ENCODE measurements at regions not wholly inside any gene's neighbourhood (a gene's known extent, or its start where the extent isn't known, plus 50 kb on each side); places are given as distances from the start of the nearest gene placed in this dataset. TPM values are rescaled to one million over a fixed set of nuclear protein-coding genes. Genes with fewer than 3 reads are reported as not detected.

DNA sequence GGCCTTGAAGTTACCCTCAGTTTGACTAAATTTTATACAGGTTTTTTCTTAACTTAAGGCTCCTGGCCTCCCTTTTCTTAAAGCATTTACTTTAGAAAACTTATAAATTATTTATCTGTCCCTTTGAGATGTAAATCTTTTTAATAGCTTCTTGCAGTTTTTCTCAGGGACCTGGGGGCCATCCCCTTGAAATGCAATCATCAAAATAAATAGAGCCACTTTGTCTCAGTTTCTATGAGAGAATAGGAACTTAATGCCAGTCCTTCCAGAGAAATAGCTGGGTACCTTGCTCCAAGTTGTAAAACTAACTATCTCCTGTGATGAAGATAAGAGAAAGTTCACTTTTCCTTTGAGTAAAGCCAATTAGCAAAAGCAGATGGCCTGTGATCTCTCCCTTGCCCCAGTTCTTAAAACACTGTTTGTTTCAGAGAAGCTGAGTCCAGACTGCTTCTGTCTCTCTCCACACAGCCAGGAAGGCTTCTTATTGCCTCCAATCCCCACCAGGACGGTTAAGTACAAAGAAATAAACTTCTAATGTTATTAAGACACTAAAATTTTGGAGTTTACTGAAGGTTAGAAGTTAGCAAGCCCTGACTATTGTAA, 913.1 kb downstream of the OLFM4 start:
- H3K4me3 ChIP-seq: no peak overlapping the region
- TF ChIP-seq POLR2A (IDR thresholded peaks at IDR 0.05): no peak
- TF ChIP-seq, protein P1, sequence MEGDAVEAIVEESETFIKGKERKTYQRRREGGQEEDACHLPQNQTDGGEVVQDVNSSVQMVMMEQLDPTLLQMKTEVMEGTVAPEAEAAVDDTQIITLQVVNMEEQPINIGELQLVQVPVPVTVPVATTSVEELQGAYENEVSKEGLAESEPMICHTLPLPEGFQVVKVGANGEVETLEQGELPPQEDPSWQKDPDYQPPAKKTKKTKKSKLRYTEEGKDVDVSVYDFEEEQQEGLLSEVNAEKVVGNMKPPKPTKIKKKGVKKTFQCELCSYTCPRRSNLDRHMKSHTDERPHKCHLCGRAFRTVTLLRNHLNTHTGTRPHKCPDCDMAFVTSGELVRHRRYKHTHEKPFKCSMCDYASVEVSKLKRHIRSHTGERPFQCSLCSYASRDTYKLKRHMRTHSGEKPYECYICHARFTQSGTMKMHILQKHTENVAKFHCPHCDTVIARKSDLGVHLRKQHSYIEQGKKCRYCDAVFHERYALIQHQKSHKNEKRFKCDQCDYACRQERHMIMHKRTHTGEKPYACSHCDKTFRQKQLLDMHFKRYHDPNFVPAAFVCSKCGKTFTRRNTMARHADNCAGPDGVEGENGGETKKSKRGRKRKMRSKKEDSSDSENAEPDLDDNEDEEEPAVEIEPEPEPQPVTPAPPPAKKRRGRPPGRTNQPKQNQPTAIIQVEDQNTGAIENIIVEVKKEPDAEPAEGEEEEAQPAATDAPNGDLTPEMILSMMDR (IDR thresholded peaks at IDR 0.05): no peak
- no peaks in the 10 kb centered on the region for H3K36me3 ChIP-seq
- DNase-seq: no peak
- H3K9me3 ChIP-seq: no peaks in the 10 kb centered on the region
- intact Hi-C loops (cut with DNase I; ENCODE audit: low total_unique reads): no loop called here
- H3K27me3 ChIP-seq: no peaks in the 10 kb centered on the region
- no peaks in the 10 kb centered on the region for H3K4me1 ChIP-seq
- no peak overlapping the region for H3K27ac ChIP-seq

GRCh38 chr13:53946500-53946899, 917.9 kb downstream of the OLFM4 start:
- H3K27ac ChIP-seq: no peak overlapping the region
- no peak overlapping the region for H3K4me3 ChIP-seq
- no peaks in the 10 kb centered on the region for H3K9me3 ChIP-seq
- H3K27me3 ChIP-seq: no peaks in the 10 kb centered on the region
- no peaks in the 10 kb centered on the region for H3K4me1 ChIP-seq
- intact Hi-C loops (cut with DNase I; ENCODE audit: low total_unique reads): no loop called here
- no peaks in the 10 kb centered on the region for H3K36me3 ChIP-seq
- DNase-seq: no peak
- TF ChIP-seq, protein P1 (IDR thresholded peaks at IDR 0.05): no peak
- TF ChIP-seq POLR2A (IDR thresholded peaks at IDR 0.05): no peak

DNA sequence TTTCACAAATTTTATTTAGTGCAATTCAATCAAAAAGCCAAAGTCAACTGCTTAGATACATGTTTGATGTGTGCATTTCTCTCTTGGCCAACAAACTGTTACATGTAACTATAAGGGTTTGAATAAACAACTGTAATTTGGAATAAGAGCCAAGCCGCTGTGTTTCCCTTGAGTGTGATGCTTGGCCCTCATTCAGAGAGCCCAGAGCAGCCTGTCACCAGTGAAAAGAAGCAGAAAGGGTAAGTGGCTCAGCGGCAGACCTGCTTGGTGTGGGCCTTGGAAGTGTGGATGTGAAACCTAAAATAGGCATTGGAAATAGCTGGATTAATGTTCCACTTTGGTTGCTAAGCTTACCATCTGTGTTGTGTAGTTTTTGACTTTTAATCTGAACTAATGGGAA, 924.6 kb downstream of the OLFM4 start:
- H3K9me3 ChIP-seq: no peaks in the 10 kb centered on the region
- no peaks in the 10 kb centered on the region for H3K36me3 ChIP-seq
- H3K4me3 ChIP-seq: no peak overlapping the region
- no peaks in the 10 kb centered on the region for H3K4me1 ChIP-seq
- H3K27me3 ChIP-seq: no peaks in the 10 kb centered on the region
- intact Hi-C loops (cut with DNase I; ENCODE audit: low total_unique reads): no loop called here
- no peak overlapping the region for H3K27ac ChIP-seq
- TF ChIP-seq, protein P1 (IDR thresholded peaks at IDR 0.05): no peak
- TF ChIP-seq POLR2A (IDR thresholded peaks at IDR 0.05): no peak
- DNase-seq: no peak

Small RNAs in the stretch of these regions (small RNA-seq; reads per million reads assigned to genes)
- not detected for gene RN7SL618P

Measured in uterus (tissue), 3 donors.